HG03135 (cell line): ENCODE measurements at regions not wholly inside any gene's neighbourhood (a gene's known extent, or its start where the extent isn't known, plus 50 kb on each side); places are given as distances from the start of the nearest gene placed in this dataset.
"Not testable (repeated sequence)": the region's sequence is repeated elsewhere in the genome, so short reads cannot be mapped to it uniquely, and the experiment has no call there.

Experiments used
- ATAC-seq: cut with Tn5 transposase; IDR thresholded peaks from one replicate; pipeline ENCODE4 v1.9.1; 2021; ENCODE audit warnings: mild to moderate bottlenecking, moderate library complexity; ENCODE audit not compliant: unreplicated experiment

DNA sequence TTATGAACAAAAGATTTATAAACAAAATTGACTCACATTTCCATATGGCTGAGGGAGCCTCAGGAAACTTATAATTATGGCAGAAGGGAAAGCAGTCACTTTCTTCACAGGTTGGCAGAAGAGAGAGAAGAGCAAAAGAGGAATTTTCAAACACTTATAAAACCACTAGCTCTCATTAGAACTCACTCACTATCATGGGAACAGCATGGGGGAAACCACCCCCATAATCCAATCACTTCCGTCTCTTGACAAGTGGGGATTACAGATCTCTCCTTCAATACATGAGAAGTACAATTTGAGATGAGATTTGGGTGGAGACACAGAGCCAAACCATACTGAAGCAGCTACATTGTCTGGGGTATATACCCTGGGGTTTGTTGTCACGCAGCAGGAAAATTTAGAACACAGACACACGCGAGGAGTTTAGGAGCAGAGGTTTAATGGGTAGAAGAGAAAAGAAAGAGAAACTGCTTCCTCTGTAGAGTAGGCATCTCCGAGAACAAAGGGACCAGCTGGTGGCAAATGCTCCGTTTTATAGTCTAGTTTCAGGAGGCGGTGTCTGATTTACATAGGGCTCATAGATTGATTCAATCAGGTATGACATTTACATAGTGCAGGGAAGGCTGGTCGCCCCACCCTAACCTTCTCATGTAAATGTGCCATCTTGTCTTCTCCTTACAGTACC is 2277.7 kb upstream of the AGA start:
- no peak for ATAC-seq

DNA sequence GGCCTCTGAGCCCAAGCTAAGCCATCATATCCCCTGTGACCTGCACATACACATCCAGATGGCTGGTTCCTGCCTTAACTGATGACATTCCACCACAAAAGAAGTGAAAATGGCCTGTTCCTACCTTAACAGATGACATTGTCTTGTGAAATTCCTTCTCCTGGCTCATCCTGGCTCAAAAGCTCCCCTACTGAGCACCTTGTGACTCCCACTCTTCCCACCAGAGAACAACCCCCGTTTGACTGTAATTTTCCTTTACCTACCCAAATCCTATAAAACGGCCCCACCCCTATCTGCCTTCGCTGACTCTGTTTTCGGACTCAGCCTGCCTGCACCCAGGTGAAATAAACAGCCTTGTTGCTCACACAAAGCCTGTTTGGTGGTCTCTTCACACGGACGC is 2284.3 kb upstream of the AGA start:
- not testable (repeated sequence) for ATAC-seq

DNA sequence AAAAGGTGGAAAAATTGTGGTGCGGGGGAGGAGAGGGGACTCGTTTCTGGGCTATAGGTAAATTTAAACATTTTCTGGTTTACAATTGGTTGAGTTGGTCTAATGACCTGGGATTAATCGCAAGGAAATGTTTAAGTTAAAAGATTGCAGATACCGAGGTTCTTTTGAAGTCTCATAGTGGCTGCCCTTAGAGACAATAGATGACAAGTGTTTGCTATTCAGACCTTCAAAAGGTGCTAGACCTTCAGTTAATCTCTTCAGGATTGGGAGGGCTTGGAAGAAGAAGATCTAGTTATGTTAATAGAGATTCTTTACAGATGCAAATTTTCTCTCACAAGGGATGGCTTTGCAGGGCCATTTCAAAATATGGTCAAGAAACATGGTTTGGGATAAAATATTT is 2286.1 kb upstream of the AGA start:
- no peak for ATAC-seq

DNA sequence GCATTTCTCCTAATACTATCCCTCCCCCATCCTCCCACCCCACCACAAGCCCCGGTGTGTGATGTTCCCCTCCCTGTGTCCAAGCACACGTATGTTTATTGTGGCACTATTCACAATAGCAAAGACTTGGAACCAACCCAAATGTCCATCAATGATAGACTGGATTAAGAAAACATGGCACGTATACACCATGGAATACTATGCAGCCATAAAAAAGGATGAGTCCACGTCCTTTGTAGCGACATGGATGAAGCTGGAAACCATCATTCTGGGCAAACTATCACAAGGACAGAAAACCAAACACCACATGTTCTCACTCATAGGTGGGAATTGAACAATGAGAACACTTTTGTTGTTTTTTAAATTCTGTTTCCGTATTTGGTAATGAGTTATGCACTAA is 2294.6 kb upstream of the AGA start:
- ATAC-seq: not testable (repeated sequence)

DNA sequence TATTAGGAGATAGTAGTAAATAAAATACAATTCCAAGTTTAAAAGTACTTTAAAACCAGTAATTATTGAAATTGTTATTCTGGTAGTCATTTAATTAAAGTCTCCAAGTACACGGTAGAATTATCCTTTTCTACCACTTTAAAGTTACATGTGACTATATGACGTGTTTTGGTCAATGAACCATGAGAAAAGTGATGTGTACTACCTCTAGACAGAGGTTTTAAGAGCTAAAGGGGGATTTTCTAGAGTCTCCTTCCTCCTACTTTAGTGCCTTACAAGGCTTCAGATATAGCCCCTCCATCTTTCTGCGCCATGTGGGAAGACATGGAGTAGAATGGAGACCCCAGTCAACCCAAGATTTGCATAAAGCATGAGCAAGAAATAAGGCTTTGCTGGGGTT is 2296.6 kb upstream of the AGA start:
- no peak for ATAC-seq

DNA sequence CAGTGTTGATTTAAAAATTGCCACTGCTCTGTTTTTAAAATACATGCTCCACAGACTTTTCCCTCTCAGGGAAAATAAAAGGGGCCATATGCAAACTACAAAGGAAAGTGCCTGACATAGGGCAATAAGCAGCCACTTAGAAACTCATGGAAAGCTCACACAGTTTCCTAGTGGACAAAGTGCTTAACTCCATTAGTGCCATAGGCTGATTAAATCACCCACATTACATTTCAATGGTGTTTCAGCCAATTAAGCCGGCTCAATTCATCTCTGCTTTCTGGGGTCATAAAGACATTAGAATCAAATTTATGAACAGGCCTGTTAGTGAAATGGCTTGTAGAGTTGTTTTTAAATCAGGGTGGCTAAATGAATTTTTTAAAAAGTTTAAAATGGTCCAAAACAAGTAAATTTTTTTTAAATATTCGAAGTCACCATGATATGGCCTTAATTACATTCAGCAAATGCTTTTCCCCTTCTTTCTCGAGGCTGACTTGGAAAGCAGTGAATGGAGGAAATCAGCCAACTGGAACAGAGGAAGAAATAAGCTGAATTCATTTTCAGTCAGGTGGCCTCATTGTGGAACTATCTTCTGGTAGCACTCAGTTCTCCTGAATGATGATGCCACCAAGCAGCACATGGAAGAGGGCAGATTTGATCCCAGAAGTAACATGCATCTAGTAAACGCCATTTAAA is 2305.1 kb upstream of the AGA start:
- ATAC-seq: no peak

DNA sequence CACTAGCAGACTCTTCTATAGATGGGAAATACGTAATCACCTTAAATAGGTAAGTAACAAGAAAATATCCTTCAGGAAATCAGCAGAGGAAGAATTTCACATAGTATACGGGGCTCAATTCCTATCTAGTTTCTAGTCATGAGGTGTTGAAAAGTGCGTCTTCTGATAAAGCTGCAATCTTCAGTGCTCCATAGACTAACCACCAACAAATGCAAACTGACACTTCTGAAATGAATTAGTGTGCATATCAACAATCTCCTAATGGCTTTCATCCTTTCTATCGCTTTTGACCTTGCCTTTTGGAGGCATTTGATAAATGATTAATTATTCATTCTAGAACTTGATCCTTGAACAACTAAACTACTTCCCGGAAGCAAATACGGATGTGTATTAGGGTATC is 2306.6 kb upstream of the AGA start:
- no peak for ATAC-seq

DNA sequence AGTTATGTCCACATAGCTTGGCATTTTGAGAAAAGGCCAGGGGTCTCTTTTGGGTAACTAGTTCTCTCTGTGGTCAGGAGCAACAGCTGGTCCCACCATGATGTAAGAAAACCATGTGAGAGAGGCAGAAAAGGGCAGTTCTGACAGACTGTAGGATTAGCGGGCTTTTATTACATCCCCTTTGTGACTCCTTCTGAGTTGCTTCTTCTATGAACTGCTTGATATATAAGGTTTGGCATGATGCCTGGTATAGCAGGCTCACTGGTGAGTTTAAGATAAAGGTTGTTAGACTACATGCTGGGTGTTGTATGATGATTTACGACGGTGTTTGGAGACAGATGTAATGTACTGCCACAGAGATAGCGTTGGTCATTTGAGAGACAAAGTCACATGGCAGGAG is 2308.1 kb upstream of the AGA start:
- ATAC-seq: no peak

DNA sequence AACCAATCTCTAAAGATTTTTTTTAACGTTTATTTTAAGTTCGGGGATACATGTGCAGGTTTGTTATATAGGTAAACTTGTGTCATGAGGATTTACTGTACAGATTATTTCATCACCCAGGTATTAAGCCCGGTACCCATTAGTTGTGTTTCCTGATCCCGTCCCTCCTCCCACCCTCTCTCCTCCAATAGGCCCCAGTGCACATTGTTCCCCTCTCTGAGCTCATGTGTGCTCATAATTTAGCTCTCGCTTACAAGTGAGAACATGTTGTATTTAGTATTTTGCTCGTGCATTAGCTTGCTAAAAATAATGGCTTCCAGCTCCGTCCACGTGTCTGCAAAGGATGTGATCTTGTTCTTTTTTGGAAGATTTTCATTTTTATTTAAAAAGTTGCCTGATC is 2309.4 kb upstream of the AGA start:
- ATAC-seq: no peak

DNA sequence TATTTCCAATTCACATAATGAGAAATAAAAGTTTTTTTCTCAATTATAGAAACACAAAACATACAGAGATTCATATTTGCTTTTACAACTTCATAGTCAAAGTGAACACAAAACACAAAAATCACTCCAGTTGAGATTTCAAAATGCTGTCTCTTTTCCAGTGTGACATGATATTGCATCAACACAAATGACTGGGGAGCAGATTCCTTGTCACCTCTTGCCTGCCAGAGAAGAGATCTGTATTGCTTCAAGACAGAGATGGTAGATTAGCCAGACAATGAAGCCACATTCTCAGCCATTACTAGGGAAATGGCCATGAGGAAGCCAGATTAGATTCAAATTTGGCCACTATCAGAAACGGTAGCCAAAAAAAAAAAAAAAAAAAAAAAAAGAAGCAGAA is 2313.1 kb upstream of the AGA start:
- ATAC-seq: no peak

DNA sequence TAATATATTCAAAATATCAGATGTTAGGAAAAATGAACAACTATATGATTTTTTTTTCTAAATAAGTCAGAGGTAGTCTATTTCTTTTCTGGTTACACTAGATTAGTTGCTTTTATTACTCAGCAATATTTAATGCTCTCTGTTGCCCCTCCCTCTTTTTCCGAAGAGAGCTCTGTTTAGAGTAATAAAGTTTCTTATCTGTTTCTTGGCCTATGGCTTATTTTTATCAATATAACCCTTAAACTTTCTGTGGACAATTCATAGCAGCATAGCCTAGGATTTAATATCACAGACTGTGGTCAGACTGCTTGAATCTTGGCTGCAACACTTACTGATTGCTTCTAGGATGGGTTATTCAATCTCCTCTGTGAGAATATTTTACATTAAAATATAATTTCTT is 2315.4 kb upstream of the AGA start:
- ATAC-seq: no peak

DNA sequence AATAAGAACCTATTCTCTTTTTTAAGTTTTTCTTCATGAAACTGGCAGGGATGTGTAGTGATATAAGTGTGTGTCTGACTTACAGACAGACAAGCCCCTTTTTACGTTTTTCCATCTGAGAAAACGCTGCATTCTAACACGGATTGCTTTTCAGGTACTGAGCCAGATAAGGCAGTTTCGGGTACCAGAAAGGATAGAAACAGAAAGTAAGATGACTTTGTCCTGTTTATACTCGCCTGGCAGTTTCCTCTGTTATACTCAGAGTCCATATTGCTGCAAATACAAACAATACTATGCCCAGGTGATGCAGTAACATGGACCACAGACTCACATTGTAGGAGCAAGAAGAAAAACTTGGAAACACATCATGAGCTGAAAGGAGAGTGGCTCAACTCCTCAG is 2320.6 kb upstream of the AGA start:
- ATAC-seq: no peak

DNA sequence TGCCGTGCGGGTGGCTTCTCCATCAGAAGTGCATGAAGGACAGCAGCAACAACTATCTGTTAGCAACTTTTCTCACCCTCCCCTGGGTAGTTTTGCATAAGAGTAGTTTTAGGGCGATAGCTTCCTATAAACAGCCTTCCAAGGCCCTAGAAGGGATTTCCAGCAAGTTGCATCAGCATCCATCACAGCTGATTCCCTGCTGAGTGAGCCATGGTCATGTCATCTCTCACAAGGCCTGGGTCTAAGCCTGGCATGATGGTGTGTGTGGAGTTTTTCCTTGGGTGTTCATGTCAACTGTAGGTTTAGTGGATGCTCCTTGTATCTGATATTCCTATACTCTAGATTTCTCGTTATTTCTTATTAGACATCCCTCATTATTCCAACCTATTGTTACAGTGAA is 2324.7 kb upstream of the AGA start:
- no peak for ATAC-seq

DNA sequence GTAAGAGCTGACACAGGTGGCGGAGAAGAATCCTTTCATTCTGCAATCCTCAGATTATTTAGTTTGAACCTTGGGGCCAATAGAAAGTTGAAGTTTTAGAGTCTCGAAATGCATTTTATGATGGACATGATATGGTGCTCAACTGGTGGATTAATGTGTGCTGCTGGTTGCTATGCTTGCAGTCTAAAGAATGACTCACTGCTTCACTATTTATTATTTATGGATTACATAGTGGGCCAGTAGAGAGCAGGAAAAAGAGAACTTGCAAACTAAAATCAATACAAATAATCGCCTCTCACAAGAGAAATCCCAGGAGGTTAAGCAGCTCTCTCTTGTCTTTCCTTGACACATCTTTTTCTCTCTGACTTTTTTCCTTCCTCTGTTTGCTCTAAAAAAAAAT is 2326.8 kb upstream of the AGA start:
- no peak for ATAC-seq

DNA sequence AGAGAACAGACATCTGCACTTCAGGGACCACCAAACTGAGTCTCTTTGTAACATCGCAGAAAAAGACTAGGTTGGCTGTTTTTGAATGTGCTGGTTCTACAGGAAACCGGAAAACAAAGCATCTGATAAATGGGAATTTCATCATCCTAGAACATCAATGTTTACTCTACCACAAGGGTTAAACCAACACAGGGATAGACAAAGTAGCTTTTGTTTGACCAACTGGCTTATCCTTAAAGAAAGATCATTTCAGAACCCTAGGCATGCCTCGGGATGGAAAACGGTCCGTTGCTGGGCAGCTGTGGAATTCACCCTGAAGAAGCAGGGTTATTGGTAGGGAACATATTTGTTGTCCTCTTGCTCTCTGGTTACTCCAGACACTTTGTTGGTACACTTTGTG is 2355.5 kb upstream of the AGA start:
- no peak for ATAC-seq

DNA sequence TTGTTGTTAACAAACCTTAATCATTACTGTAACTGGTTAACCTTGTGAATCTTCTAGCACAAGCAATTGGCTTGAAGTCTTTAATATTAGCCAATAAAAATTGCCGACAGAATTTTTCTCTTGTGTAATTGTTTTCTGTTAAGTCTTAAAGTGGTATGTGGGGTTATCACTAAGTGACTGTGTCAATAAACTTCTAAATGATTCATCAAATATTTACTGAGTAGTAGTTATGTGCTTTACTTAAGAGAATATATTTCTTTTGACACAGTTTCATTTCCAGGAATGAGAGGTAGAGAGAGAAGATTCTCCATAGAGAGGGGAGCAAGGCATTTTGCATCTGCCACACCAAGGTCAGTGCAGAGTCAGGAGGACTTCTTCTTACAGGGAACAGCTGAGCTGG is 2361.6 kb upstream of the AGA start:
- ATAC-seq: no peak

DNA sequence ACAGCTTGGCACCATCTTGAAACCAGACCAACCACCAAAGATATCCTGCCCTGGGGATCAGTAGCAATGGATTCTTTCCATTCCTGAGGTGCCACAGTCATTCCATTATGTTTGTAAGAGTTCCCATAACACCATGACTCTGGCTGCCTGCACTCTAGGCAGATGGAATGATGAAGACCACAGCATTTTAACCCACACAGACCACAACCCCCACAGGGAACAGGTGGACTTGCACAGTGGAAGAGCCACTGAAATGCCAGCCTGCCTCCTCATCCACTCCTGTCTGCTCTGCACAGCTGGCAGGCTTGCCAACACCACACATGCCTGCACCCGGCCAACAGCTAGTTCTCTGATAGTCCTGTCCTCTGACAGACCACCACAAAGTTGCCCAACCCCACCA is 2362.2 kb upstream of the AGA start:
- ATAC-seq: no peak

DNA sequence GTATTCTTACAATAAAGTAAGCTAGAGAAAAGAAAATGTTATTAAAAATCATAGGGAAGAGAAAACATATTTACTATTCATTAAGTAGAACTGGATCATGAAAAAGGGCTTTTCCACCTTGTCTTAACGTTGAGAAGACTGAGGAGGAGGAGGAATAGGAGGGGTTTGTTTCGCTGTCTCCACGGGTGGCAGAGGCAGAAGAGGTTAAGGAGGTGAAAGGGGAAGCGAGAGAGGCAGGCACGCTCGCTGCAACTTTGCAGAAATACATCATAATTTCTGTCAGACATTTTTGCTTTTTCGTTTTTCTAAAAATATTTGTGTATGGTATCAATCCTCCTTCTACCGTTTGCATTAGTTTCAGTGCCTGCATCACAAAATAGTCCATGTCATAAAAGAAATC is 2375.1 kb upstream of the AGA start:
- ATAC-seq: no peak

DNA sequence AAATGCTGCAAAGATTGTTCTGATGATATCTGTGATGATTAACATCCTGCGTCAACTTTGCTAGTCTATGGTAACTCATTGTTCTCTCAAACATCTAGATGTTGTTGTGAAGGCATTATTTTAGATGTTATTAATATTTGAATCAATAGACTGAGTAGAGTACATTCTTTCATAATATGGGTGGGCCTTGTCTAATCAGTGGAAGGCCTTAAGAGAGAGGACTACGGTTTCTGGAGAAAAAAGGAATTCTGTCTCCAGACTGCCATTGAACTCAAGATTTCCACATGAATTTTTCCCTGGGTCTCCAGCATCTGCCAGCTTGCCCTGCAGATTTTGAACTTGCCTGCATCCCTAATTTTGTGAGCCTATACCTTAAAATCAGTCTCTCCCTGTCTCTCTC is 2381.1 kb upstream of the AGA start:
- no peak for ATAC-seq

DNA sequence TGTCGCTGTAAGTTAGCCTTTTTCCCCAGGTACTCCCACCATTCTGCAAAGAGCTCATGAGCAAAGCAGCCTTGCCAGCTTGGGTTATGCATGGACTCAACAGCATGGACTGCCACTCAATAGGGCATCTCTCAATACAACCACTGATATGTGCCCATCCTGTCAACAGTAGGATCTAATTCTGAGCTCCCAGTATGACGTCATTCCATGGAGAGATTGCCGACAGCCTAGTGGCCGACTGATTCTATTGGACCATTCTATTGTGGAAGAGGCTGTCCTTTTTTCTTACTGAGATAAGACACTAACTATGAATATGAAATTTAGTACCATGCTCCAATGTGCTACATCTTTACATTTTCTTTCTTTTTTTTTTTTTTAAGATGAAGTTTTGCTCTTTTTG is 2389.0 kb upstream of the AGA start:
- ATAC-seq: no peak

DNA sequence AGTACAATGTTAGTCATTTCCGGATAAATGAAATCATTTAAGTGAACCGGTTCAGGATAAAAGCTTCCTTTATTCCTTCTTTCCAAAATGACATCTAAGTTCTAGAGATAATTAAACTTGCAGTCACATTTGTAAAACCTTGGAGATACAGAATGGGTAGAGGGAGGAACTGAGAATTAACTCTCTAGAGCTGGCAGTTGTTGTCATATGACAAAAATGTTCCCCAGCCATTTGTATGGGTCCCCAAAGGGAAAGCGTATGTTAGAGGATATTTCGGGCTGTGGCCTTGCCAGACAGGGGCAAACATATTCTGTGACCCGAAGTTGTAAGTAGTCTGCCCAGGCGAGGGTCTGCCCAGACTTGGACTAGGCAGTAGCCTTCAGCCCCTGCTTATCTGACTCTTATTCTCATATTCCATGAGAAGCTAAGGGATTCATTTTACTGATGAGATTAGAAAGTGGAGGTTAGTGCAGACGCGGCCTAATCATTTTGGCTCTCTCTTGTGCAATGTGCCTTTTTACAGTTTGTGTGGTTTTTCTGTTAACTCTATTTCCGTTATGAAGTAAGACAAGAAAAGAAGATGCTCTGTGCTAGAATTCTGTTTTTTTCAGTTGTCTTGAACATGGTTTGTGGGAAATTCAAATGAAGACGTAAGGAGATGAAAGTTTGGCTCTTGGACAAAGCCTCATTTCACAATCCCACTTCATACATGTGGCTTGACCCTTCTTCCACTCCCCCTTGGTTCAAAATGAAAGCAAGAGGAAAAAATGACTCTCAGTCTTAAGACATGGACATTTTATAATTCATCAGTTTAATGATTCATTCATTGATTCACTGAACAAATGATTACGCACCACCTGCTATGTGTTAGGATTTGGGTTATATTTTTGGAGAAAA is 2394.2 kb upstream of the AGA start:
- no peak for ATAC-seq

DNA sequence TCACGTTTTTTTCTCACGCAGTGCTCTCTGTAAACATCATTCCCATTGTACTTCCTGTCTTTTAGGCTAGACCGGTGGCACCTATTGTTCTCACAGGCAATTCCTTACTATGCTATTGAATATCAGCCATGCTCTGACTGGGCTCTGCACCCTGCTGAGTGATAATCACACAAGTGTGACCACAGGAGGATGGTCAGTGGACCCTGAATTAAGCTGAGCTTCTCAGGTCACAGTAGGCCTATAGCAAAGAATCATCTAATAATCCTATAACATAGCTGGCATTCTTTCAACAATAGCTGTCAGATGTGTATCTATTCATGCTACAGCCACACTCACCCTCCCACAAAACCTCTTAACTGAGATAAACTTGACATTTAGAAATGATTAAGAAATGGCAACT is 2399.8 kb upstream of the TENM3 start:
- ATAC-seq: no peak
